Suppressor macrophage treated with lipopolysaccharide for 1 hour (primary cell): ENCODE measurements at regions not wholly inside any gene's neighbourhood (a gene's known extent, or its start where the extent isn't known, plus 50 kb on each side); places are given as distances from the start of the nearest gene placed in this dataset.
A peak's percentile ranks its signal among the peaks of the same experiment; 100 is the strongest.

Experiments used
- DNase-seq, 3 donors: peaks; one replicate each; pipeline ENCODE4 v3.0.0-alpha.2; 2020 to 2022

DNA sequence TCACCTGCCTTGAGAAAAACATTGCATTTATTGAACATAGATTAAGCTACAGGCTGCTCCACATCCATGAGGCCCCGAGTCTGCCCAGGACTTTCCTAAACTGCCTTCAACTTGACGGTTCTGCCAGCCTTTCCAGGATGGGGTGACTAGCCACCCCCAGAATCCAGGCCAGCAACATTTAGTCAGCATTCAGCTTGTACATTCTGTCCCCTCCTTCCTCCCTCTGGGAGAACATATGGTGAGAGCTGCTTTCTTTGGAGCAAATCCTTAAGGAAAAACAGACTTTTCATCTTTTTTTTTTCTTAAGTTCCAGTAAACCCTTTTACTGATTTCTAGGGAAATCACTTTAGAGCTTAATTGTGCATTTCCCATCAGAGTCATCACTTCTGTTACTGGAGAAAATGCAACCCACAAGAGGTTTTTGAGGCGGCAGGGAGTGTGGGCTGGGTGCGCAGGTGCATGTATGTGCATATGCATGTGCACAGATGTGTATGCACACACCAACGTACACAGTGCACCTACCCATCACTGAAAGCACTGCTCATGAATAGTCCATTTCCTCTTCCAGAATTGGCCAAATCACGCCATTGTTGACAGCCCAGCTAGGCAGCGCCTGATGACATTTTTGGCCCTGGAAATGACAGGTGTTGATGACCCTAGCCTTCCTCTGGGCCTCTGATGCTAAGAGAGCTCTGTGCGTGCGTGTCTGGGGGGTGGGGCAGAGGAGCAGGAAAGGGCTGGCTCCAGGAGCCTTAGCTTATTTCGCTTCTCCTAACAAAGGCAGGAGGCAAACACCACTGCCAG lies 145.6 kb downstream of the HSD17B3 start:
- no peak for DNase-seq

DNA sequence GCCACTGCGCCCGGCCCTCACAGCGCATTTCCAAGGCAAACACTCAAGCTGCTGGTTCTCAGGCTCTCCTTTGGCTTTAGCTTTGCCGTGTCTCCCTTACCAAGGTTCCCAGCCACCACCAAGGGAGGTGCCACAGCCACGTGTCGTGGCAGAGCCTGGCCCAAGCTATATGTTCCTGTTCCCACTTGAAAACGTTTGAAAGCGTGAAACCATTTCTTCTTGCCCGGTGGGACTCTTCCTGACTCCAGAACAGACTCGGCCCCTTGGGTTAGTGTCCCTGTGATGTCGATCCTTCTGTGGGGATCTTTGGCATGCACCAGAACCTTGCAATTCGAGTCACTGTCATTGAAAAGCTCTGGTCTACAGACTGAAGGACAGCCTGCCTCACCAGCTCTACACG lies 147.9 kb downstream of the HSD17B3 start:
- no peak for DNase-seq

DNA sequence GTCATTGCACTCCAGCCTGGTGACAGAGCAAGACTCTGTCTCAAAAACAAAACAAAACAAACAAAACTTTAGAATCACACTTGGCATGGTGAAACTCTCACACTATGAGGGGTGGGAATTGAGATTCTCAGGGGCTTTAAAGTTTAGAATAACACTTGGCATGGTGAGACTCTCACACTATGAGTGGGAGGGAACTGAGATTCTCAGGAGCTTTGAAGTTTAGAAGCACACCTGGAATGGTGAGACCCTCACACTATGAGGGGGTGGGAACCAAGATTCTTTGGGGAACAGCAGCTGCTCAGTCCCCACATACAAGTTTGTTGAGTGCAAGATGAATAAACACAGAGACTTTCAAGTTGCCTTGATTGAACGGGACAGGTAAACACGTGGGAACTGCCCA lies 149.4 kb downstream of the HSD17B3 start:
- DNase-seq, result no peak

DNA sequence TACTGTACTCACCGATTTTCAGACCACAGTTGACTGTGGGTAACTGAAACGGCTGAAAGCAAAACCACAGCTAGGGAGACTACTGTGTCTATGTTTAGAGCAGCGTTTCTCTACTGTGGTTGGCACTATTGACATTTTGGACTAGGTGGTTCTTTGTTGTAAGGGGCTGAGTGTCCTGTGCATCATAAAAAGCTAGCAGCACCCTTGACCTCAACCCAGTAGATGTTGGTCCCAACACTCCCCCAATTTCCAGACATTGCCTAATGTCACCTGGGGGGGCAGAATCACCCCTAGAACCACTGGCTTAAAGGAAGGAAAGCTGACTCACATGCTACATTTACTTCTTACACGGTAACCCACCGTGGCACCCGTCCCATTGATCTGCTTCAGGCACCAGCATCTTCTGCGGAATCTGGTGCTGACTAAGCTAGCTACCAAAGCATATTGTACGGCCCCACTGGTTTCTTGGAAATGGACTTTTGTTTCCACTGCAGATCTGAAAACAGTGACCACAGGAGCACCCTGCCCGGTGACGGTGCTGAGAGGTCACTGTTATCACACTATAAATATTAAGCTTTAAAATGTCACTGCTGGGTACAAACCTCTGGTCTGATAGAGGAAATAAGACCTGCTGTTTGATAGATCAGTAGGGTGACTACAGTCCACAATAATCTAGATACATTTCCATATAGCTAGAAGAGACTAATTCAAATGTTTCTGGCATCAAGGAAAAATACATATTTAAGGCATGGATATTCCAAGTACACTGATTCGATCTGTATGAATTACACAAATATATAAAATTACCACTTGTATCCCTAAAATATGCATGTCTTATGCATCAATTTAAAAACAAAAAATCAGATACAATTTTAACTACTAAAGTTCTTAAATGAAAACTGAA lies 151.4 kb downstream of the HSD17B3 start:
- DNase-seq, result no peak

DNA sequence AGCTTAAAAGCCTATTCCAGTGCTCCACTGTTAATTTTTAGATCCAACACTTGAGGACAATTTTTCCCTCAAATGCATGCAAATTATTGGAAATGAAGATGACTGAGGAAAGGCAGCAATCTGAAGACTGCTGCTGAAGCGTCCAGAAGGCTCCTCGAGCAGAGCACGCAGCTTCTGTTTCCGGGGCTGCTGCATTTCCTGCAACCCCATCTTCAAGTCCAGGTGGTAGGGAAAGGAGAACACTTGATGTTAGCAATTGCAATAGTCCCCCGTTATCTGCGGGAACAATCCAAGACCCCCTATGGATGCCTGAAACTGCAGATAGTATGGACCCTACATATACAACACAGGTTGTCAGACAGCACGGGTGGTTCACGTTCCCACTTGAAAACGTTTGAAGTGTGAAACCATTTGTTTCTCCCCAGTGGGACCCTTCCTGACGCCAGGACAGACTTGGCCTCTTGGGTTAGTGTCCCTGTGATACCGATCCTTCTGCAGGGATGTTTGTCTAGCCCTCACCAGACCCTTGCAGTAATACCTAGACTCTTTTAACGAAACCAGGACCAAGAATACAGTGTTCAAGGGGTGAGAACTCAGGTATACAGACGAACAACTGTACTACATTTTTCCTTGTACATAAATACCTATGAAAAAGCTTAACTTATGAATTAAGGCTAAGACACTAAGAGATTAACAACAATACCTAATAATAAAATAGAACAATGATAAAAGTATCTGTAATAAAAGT lies 152.3 kb downstream of the HSD17B3 start:
- DNase-seq, result no peak

DNA sequence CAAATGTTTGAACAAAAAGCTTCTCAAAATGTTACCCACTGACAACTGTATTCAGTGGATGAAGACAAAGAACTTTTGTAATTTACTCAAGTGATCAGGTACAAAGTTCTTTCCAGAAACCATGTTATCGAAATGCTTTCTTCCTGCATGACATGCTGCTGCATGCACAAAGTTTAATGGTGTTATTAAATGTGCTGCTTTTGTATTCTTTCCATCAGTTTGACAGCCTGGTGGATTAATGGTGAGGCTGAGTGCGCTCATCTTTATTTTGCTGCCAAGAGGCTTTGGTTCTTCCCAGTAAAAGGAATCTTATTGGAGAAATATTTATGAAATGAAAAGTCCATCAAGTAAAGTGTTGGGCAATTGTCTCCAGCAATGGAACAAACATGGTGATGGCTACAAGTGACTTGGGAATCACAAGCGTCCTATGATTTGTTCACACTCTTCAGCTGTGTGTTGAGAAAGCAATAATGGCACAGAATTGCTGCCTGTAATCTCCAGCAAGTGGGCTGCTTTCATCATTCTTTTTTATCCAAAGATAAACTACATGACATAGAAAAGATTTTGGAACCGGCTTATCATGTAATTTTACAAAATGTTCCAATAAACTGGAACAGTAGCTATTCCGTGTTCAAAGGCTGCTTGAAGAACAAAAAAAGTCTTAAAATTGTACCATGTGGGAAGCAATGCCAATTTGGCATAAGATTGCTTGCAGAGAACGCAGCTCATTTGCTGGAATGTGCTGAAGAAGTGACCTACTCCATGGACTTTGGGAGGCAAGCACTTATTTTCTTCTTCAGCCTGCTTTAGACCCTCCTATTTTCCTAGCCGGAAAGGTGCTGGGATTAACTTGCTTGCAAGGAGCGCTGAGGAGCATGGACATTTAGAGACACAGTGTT lies 153.1 kb downstream of the HSD17B3 start:
- no peak for DNase-seq

DNA sequence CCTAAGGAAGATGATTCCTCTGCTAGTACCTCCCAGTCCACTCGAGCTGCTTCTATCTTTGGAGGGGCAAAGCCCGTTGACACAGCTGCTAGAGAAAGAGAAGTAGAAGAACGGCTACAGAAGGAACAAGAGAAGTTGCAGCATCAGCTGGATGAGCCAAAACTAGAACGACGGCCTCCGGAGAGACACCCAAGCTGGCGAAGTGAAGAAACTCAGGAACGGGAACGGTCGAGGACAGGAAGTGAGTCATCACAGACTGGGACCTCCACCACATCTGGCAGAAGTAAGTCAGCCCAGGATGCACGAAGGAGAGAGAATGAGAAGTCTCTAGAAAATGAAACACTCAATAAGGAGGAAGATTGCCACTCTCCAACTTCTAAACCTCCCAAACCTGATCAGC lies 154.9 kb downstream of the HSD17B3 start:
- peak; percentile 60 to 65 (median 61) for DNase-seq

DNA sequence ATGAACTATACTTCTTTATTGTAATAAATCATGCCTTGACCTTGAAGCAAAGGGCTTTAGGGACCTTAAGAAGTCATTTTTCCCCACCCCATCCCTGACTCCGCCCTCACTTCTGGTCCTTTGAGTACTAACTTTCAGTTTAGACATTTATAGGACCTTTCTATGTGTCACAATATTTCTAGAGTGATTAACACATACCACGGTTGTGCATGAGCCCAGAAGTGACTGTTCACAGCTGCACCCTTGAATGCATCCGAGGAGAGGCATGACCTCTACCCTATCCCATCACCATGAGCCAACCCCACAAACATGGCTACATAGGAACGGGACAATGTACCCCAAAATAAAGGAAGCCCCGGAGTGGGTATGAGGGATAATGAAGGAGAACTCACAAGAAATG lies 160.3 kb downstream of the HSD17B3 start:
- DNase-seq, result peak; percentile 55 to 72 (median 58)

DNA sequence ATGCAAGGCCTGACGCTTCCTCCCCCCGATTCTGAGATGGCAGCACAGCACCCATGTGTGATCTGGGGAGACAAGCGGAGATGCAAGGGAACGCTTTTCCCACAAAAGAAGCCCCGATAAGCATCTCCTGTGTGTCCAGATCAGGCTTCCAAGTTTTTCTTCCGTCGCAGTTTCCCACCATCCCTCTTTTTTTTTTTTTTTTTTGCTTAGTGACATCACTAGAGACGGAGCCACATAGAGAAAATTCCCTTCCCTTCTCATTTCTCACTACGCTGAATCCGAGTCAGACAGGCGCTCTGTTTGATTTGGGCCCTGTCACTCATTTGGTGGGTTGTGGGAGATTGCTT lies 160.9 kb downstream of the HSD17B3 start:
- no peak for DNase-seq

DNA sequence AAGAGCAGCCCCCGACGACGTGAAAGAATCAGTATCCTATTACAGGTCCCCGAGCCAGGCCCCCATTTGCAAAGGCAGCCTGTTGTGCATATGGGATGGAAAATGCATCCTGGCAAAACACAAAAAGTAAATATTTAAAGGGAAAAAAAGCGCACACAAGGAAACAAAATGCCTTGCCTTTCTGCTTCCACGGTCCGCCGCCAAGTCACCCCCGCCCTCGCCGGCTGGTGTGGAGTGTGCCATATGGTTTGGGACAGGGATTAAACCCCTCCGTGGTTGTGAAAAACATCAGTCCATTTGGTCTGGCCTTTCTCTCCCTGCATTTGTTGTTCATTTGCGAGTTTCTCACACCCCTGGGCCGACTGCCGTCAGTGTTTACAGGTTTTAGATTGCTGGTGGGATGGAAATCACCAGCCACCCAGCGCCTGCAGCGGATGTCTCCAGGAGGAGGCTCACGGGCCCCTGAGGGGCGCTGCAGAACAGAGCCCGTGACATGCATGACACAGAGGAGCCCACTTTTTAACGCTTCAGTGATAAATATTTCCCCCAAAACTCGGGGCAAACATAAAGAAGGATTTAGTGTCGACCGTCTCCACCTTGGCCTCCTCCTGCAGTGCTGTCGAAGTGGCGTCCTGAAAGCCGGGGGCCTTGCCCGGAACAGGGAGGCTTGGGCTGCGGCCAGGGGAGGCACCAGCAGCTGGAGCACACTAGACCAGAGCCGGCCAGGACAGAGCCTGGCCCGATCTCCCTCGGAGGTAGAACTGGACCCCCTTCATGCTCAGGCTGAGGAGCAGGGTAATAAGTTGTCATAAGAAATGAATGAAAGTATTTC lies 161.5 kb downstream of the HSD17B3 start:
- DNase-seq, result no peak

DNA sequence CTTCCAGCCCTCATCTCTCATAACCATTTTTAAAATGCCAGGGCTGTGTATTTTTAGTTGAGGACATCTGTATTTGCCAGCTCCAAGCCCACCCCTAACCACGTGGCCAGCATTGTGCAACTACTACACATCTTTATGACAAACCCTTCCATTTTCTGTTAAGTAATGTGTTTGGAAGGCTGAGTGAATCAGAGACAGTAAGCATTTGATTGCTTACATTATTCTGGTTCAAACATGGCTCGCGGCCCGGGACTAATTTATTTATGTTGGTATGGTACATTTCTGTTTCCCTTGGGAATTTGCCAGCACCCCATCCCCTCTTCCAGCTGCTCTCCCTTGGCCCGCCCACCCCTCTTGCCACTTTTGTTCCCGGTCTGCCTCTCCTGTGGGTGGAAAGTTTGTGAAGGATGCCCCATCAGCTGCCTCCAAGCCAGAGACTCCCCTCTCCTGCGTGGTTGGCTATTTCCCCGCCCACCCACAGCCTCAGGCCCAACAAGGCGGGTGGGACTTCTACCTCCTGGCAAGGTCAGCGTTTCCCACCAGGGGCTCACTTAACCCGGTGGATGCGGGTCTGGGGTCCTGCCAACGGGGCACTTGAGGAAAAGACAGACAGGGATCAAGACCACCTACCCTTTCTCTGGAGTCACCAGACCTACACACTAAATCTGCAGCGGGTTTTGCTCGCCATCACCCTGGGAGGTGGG lies 162.2 kb downstream of the HSD17B3 start:
- DNase-seq, result peak; percentile 69 to 79 (median 78)

DNA sequence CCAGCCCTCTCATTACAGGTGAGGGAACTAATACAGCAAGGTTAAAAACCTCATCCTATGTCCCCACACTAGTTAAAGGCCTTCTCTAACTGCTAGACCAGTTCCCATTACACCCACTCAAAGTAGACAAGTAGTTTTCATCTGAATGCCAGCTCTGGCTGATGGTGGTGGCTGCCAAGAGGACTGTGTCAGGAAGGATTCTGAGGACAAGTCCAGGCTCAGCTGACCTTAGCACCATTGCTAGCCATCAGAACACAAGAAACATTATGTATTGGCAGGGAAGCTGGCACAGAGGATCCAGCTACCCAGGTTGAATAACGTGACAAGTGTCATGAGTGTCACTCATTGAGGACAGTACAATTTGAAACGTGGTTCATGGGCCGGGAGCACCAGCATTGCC lies 163.4 kb downstream of the HSD17B3 start:
- DNase-seq, result no peak

DNA sequence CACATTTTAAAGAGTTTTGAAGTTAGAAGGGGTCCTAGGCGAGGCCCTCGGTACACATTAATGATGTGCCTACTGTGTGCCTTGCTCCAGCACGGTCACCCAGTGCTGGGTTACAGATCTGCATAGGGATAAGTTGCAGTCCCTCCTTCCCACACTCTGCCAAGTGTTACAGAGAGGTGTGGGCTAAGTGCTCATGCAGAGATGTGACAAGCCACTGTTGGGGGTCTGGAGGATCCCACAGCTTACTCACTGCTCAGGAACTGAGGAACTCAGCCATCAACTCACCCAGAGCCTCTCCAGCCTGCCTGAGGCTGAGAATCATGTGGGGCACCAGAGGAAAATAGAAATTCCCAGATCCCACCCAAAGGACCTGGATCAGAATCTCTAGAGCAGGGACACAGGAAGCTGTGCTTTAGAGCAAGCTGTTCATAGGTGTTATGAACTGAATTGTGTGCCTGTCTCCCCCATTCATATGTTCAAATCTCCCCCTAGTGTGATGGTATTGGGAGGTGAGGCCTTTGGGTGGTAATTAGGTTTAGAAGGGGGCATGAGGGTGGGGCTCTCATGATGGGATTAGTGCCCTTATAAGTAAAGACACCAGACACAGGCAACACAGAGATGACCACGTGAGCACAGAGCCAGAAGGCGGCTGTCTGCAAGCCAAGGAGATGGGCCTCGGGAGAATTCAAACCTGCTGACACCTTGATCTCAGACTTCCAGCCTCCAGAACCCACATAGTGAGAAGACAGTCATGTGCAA lies 164.1 kb downstream of the HSD17B3 start:
- no peak for DNase-seq

DNA sequence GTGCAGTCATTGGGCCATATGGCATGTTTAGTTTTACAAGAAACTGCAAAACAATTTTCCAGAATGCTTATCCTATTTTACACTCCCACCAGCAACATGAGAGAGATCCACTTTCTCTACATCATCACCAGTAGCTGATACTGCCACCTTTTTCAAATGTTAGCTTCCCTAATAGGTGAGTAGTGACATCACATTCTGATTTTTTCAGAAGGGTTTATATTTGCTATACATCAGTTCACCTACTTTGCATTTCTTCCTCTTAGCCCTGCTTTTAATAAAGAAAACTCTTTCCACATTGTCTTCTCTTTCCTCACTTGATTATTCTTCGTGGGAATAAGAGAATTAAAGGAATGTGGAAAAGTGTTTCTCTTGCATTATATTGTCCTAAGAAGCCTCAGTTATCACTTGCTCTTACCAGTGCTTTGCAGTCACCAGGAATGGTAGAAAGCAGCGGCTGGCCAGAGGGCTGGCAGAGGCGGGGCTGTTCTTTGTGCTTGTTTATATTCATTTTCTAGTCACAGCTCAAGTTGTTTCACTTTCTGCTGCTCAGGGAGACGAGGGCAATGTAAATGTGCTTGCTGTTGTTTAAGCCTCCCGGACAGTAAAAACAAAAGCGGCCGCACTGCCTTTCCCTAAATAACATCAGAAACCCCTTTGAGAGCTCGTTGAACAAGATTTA lies 164.8 kb downstream of the HSD17B3 start:
- peak; percentile 40 to 52 (median 50) for DNase-seq

DNA sequence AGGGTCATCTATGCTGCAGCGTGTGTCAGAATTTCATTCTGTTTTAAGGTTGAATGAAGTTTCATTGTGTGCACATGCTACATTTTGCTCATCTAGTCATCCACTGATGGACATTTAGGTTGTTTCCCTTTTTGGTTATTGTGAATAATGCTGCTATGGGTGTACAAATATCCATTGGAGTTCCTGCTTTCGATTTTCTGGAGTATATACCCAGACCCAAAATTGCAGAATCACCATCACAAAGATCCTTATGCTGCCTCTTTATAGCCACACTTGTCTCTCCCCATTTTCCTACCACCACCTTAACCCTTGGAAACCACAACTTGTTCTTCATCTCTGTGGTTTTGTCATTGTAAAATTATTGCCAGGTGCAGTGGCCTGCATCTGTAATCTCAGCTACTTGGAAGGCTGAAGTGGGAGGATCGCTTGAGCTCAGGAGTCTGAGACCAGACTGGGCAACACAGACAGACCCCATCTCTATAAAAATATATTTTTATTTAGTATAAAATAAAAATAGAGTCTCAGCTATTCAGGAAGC lies 166.2 kb downstream of the HSD17B3 start:
- DNase-seq, result peak; percentile 38 to 73 (median 61)

DNA sequence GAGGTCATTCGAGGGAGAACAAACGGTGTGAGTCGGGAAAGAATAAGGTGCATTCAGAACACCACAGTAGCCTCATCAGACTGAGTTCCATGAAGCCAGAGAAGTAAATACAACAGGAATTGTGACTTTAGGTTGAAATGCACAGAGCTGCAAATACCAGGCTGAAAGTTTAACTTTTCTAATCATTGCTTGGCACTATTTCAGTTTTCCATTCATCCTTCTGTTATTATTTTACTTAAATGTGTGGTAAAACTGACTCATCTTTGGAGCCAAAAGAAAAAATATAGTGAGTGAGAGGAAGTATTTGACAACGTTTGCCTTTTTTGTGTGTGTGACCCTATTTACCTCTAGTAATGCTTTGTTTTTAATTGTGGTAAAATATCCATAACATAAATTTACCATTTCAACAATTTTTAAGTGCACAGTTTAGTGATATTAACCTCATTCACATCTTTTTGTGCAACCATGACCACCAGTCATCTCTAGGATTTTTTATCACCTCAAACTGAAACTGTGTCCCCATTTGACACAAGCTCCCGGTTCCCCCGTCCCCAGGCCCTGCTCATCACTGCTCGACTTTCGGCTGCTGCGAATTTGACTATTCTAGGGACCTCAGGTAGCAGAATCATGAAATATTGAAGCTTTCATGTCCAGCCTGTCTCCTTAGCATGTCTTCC lies 166.8 kb downstream of the HSD17B3 start:
- peak in 1 of 3 donors; percentile 36 for DNase-seq

DNA sequence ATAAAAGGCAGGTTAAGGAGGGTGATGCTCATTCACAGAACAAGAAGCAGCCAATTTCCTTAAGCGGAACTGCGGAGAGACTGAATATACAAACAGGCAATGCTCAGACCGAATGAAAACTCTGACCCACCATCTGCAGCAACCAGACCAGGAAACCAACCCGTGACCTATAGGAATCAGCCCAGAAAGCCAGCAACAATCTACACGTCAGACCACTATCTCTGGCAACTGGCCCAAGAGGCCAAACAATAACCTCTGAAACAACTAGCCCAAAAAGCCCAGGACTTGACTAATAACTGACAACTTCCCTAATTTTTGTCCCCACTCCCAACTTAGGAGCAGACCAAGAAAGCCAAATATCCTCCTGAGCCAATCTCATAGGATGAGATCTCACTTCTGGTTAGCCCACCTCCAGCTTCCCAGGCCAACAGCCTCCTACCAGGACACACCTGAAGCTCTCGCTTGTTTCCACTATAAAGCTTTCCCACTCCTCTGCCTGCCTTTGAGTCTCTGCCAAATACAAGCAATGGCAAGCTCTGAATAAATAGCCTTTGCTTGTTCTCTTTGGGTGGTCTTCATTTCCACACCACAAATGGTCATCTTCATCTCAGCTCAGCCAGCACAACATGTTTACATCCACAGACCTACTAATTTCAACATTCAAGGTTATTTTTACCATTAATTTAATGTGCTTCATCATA lies 168.5 kb downstream of the HSD17B3 start:
- DNase-seq, result peak; percentile 53 to 73 (median 57)

DNA sequence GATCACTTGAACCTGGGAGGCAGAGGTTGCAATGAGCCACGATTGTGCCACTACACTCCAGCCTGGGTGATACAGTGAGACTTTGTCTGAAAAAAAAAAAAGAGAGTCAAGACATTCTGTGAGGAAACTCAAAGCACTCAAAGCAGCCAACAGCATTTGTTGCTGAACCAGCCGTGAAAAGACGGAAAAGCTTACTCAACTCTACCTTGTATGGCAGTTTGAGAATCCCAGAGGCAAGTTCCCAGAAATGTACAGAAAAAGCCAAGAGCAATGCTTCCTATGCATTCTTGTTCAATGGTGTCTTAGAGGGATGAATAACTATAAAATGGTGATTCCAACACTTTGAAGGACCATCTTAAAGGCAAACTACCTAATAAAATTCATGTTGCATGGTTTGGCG lies 170.2 kb downstream of the HSD17B3 start:
- DNase-seq, result no peak
